ENCODE measurements at regions not wholly inside any gene's neighbourhood (a gene's known extent, or its start where the extent isn't known, plus 50 kb on each side); places are given as distances from the start of the nearest gene placed in this dataset.

DNA sequence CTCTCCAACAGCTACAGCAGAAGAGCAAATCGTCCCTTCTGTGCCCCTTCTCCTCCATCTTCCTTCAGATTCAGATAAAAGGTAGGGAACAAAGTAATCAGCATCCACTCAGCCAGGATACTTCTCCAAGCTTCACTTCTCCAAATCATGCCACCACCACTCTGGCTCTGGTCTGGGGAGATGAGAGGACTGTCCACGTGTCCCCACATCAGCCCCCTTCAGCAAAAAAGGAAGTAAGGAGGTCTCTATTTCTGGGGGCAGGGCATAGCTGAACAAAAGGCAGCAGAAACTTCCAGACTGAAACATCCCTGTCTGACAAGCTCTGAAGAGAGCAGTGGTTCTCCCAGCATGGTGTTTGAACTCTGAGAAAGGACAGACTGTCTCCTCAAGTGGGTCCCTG, 116.9 kb downstream of the C5orf15 start:
- TF ChIP-seq, protein P1, sequence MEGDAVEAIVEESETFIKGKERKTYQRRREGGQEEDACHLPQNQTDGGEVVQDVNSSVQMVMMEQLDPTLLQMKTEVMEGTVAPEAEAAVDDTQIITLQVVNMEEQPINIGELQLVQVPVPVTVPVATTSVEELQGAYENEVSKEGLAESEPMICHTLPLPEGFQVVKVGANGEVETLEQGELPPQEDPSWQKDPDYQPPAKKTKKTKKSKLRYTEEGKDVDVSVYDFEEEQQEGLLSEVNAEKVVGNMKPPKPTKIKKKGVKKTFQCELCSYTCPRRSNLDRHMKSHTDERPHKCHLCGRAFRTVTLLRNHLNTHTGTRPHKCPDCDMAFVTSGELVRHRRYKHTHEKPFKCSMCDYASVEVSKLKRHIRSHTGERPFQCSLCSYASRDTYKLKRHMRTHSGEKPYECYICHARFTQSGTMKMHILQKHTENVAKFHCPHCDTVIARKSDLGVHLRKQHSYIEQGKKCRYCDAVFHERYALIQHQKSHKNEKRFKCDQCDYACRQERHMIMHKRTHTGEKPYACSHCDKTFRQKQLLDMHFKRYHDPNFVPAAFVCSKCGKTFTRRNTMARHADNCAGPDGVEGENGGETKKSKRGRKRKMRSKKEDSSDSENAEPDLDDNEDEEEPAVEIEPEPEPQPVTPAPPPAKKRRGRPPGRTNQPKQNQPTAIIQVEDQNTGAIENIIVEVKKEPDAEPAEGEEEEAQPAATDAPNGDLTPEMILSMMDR (IDR thresholded peaks at IDR 0.05; ENCODE audit: insufficient read depth, low read length), result no peak
- H3K4me3 ChIP-seq (ENCODE audit: low read depth, low read length), result no peak overlapping the region
- DNase-seq (ENCODE audit: low read depth), result no peak

DNA sequence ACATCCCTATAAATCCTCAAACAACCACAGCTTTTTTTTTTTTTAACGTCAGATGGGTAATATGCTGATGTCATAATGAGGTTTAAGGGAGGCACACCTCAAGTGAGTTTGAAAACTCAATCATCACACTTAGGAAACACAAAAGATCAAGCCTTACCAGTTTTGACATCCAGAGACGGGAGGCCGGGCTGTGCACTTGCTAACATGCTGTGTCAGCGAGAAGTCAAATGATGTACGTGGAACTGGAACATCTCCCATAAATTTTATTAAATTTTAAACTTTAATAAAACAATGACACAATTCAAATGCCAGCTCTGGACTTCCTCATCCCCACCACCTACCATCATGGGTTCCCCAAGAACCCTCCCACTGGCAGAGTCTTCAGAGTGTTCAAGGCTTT, 117.6 kb downstream of the C5orf15 start:
- TF ChIP-seq, protein P1 (IDR thresholded peaks at IDR 0.05; ENCODE audit: insufficient read depth, low read length), result no peak
- DNase-seq (ENCODE audit: low read depth), result no peak

DNA sequence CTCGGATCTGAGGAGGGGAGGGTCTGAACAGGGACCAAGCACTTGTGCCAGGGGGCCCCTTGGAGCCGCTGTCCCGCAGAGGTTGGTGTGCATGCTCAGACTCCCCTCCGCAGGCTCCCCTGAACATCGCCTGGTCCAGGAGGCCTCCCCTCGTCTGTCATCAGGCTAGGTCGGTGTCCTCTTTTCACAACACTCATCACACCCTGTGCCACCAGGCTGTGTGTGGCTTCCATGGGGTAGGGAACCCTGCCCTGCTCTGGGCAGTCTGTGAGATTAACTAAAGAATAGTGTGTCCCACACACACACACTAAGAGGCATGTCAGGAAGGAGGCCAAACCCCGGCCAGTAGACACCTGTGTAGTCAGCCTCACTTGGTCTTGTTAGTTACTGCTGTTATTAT, 119.3 kb downstream of the C5orf15 start:
- H3K4me3 ChIP-seq (ENCODE audit: low read depth, low read length), result no peak overlapping the region
- TF ChIP-seq, protein P1 (IDR thresholded peaks at IDR 0.05; ENCODE audit: insufficient read depth, low read length), result no peak
- DNase-seq (ENCODE audit: low read depth), result no peak

More for the DNA sequence above, 117.6 kb downstream of the C5orf15 start:
- no peak overlapping the region for H3K4me3 ChIP-seq (ENCODE audit: low read depth, low read length)

DNA sequence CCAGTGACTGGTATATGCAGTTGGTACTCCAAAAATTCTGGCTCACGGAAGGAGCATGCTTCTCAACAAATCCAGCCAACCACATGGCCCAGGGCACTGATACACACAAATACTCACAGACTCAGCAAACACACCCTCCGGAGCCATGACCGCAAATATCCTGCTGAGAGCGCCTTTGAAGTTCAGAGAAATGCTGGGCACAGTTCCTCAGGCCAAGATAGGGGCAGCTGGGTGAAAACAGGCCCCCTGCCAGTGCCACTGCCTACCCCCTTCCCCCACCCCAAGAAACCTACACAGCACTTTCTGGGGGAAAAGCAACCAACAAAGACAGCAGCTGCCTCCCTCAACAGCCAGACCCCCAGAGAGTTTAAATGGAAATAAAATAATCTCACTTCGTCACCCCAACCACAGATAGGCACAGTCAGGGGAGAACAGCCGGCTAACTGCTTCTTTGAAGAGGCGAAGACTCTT, 120.0 kb downstream of the C5orf15 start:
- no peak overlapping the region for H3K4me3 ChIP-seq (ENCODE audit: low read depth, low read length)
- TF ChIP-seq, protein P1 (IDR thresholded peaks at IDR 0.05; ENCODE audit: insufficient read depth, low read length), result no peak
- DNase-seq (ENCODE audit: low read depth), result no peak

DNA sequence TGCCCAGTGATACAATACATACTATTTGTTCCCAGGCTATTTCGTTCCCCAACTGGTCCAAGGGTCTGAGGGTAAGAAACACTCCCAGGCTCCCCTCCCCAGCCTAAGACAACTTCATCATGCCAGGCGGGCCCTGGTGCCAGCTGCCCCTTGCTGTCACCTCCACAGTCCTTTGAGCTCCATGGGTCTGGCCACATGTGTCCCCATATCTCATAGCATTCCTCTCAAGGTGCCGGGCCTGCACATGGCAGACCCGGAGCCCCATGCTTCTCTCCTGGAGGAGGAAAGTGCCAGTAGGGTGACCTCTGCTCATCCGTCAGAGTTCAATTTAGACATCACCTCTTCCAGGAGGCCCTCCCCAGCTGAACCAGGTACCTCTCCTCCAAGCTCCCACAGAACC, 120.5 kb downstream of the C5orf15 start:
- DNase-seq (ENCODE audit: low read depth), result no peak
- TF ChIP-seq, protein P1 (IDR thresholded peaks at IDR 0.05; ENCODE audit: insufficient read depth, low read length), result no peak
- no peak overlapping the region for H3K4me3 ChIP-seq (ENCODE audit: low read depth, low read length)

DNA sequence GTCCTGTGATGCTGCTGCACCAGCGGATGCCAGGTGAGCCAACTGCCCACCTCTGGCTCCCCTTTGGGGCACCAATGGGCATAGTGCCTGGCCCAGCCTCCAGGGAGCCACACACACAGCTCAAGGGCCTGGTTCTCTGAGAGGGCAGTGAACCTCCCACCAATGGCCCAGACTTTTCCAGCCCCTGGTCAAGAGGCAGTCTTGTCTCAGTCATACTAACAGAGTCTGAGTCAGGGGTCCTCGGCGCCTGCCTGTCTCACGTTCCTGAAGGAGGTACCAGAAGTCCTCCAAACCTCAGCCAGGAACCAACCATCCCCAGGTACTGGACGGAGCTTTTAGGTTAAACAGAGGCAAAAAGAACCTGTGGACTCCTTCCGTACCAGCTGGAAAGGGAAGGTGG, 121.1 kb downstream of the C5orf15 start:
- TF ChIP-seq, protein P1 (IDR thresholded peaks at IDR 0.05; ENCODE audit: insufficient read depth, low read length), result no peak
- no peak overlapping the region for H3K4me3 ChIP-seq (ENCODE audit: low read depth, low read length)
- DNase-seq (ENCODE audit: low read depth), result no peak

All from fibroblast of the aortic adventitia (primary cell).